OCI-LY3 (cell line): ENCODE measurements at regions not wholly inside any gene's neighbourhood (a gene's known extent, or its start where the extent isn't known, plus 50 kb on each side); places are given as distances from the start of the nearest gene placed in this dataset.

Experiments
- H2AFZ ChIP-seq: fragments of 200-600, 300-600 bp; shearing (Covaris generic); 2 replicates; pipeline ENCODE4 v1.6.0; 2014; ENCODE audit warnings: antibody characterized with exemption, low read depth, low read length
- H3K27ac ChIP-seq: fragments of 200-600, 300-600 bp; sonication (generic); 2 replicates; pipeline ENCODE4 v1.5.1; 2014; ENCODE audit warnings: mild to moderate bottlenecking, low read length, moderate library complexity, mixed read lengths
- H3K27me3 ChIP-seq: fragments of 200-600, 300-600 bp; sonication (generic); 2 replicates; pipeline ENCODE4 v1.6.1; 2014; ENCODE audit warnings: low read depth, low read length, mixed read lengths
- H3K36me3 ChIP-seq: fragments of 200-600, 300-600 bp; sonication (generic); replicated peaks from 2 replicates; pipeline ENCODE3; 2014; ENCODE audit warnings: low read depth, low read length, mixed read lengths
- H3K4me1 ChIP-seq: fragments of 300-600, 200-600 bp; sonication (generic); 2 replicates; pipeline ENCODE4 v1.6.1; 2014; ENCODE audit warnings: low read length, mixed read lengths
- H3K4me2 ChIP-seq: fragments of 200-600, 300-600 bp; sonication (generic); 2 replicates; pipeline ENCODE4 v1.6.1; 2014; ENCODE audit warnings: low read length, mixed read lengths
- H3K4me3 ChIP-seq: fragments of 300-600, 200-600 bp; sonication (generic); 2 replicates; pipeline ENCODE4 v1.5.1; 2014; ENCODE audit warnings: antibody characterized with exemption, mild to moderate bottlenecking, low read length, moderate library complexity
- H3K79me2 ChIP-seq: fragments of 300-600, 200-600 bp; shearing (Covaris generic); 2 replicates; pipeline ENCODE4 v1.6.1; 2014; ENCODE audit warnings: mild to moderate bottlenecking, low read length, mixed read lengths
- H3K9ac ChIP-seq: fragments of 300-600, 200-600 bp; shearing (Covaris generic); 2 replicates; pipeline ENCODE4 v1.6.0; 2014; ENCODE audit warnings: mild to moderate bottlenecking, low read length, moderate library complexity
- H3K9me3 ChIP-seq: fragments of 200-600, 300-600 bp; shearing (Covaris generic); 2 replicates; pipeline ENCODE4 v1.6.1; 2014; ENCODE audit warnings: low read length, mixed read lengths; ENCODE audit not compliant: insufficient read depth
- H4K20me1 ChIP-seq: fragments of 200-600, 300-600 bp; sonication (generic); 2 replicates; pipeline ENCODE4 v1.6.1; 2016; ENCODE audit warnings: low read length, mixed read lengths; ENCODE audit not compliant: insufficient read depth
- CTCF ChIP-seq: fragments of 200-600, 300-600 bp; sonication (generic); IDR thresholded peaks from 2 replicates; pipeline ENCODE4 v1.5.1; 2014; ENCODE audit warnings: antibody characterized with exemption, low read length, low read depth
- EZH2phosphoT487 ChIP-seq: fragments of 200-600 bp; shearing (Covaris generic); IDR thresholded peaks from 2 replicates; pipeline ENCODE4 v1.6.1; 2018; ENCODE audit warnings: antibody characterized with exemption, mixed run types, low read depth

GRCh38 chr11:79742176-79742575 lies 301.3 kb upstream of the TENM4 start:
- Histone ChIP-seq H3K27me3 (no peaks in the 10 kb centered on the region), H3K4me3 (no peak overlapping the region), H3K27ac (no peak overlapping the region), H3K4me1 (peaks cover 61% of the 10 kb centered on the region), H3K36me3 (peaks cover 6% of the 10 kb centered on the region), H3K4me2 (no peak overlapping the region), H3K9me3 (no peaks in the 10 kb centered on the region), H3K9ac (no peak overlapping the region), H4K20me1 (no peaks in the 10 kb centered on the region), H2AFZ (no peak overlapping the region), H3K79me2 (no peaks in the 10 kb centered on the region)
- TF ChIP-seq CTCF (no peak), EZH2phosphoT487 (no peak)

GRCh38 chr11:79739591-79739990 lies 298.8 kb upstream of the TENM4 start:
- H3K9ac ChIP-seq: no peak overlapping the region
- no peaks in the 10 kb centered on the region for H3K9me3 ChIP-seq
- no peak overlapping the region for H3K4me2 ChIP-seq
- no peaks in the 10 kb centered on the region for H3K79me2 ChIP-seq
- TF ChIP-seq EZH2phosphoT487 (no peak), CTCF (no peak)
- H3K27ac ChIP-seq: no peak overlapping the region
- no peaks in the 10 kb centered on the region for H4K20me1 ChIP-seq
- no peaks in the 10 kb centered on the region for H3K27me3 ChIP-seq
- H2AFZ ChIP-seq: no peak overlapping the region; the same call in 1 of the 2 replicates
- H3K4me1 ChIP-seq: peaks cover 82% of the 10 kb centered on the region
- peaks cover 6% of the 10 kb centered on the region for H3K36me3 ChIP-seq
- no peak overlapping the region for H3K4me3 ChIP-seq

GRCh38 chr11:79727221-79727620 lies 286.4 kb upstream of the TENM4 start:
- no peak for TF ChIP-seq CTCF
- TF ChIP-seq EZH2phosphoT487: no peak
- no peak overlapping the region for H3K4me3 ChIP-seq
- H3K4me2 ChIP-seq: no peak overlapping the region
- no peaks in the 10 kb centered on the region for H3K4me1 ChIP-seq
- no peaks in the 10 kb centered on the region for H3K27me3 ChIP-seq
- H3K9me3 ChIP-seq: no peaks in the 10 kb centered on the region
- H3K79me2 ChIP-seq: no peaks in the 10 kb centered on the region
- no peak overlapping the region for H2AFZ ChIP-seq
- H4K20me1 ChIP-seq: no peaks in the 10 kb centered on the region
- no peaks in the 10 kb centered on the region for H3K36me3 ChIP-seq
- H3K27ac ChIP-seq: no peak overlapping the region
- no peak overlapping the region for H3K9ac ChIP-seq

GRCh38 chr11:79720115-79720514 lies 279.3 kb upstream of the TENM4 start:
- no peaks in the 10 kb centered on the region for H3K79me2 ChIP-seq
- H3K4me3 ChIP-seq: no peak overlapping the region
- TF ChIP-seq CTCF (no peak), EZH2phosphoT487 (no peak)
- H3K9ac ChIP-seq: no peak overlapping the region
- no peaks in the 10 kb centered on the region for H3K4me1 ChIP-seq
- no peaks in the 10 kb centered on the region for H3K9me3 ChIP-seq
- no peaks in the 10 kb centered on the region for H4K20me1 ChIP-seq
- H3K27ac ChIP-seq: no peak overlapping the region
- no peak overlapping the region for H3K4me2 ChIP-seq
- H2AFZ ChIP-seq: no peak overlapping the region
- peaks cover 9% of the 10 kb centered on the region for H3K36me3 ChIP-seq
- no peaks in the 10 kb centered on the region for H3K27me3 ChIP-seq
